ENCODE measurements at regions not wholly inside any gene's neighbourhood (a gene's known extent, or its start where the extent isn't known, plus 50 kb on each side); places are given as distances from the start of the nearest gene placed in this dataset.

DNA sequence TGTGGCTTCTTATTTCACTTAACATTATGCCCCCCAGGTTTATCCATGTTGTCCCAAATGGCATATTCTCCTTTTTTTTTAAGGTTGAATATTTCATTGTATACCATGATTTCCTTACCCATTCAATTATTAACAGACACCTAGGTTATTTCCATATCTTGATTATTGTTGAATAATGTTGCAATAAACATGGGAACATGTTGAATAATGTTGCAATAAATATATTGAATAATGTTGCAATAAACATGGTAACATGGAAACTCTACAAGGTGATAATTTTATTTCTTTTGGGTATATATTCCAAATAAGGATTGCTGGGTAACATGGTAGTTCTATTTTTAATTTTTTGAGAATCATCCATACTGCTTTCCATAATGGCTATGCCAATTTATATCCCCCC lies 648.1 kb downstream of the MMUT start:
- TF ChIP-seq, protein P1, sequence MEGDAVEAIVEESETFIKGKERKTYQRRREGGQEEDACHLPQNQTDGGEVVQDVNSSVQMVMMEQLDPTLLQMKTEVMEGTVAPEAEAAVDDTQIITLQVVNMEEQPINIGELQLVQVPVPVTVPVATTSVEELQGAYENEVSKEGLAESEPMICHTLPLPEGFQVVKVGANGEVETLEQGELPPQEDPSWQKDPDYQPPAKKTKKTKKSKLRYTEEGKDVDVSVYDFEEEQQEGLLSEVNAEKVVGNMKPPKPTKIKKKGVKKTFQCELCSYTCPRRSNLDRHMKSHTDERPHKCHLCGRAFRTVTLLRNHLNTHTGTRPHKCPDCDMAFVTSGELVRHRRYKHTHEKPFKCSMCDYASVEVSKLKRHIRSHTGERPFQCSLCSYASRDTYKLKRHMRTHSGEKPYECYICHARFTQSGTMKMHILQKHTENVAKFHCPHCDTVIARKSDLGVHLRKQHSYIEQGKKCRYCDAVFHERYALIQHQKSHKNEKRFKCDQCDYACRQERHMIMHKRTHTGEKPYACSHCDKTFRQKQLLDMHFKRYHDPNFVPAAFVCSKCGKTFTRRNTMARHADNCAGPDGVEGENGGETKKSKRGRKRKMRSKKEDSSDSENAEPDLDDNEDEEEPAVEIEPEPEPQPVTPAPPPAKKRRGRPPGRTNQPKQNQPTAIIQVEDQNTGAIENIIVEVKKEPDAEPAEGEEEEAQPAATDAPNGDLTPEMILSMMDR (conservative IDR thresholded peaks at IDR 0.05), result no peak
- no peak for TF ChIP-seq ZFX (IDR thresholded peaks at IDR 0.05)

All from C4-2B (cell line).